Spleen (tissue), 11 donors: ENCODE measurements at regions not wholly inside any gene's neighbourhood (a gene's known extent, or its start where the extent isn't known, plus 50 kb on each side); places are given as distances from the start of the nearest gene placed in this dataset.

Source experiments
- DNase-seq: peaks from one replicate; pipeline ENCODE4 v3.0.0-alpha.2; 2020
- H3K27ac ChIP-seq, 8 donors: fragments of 200-600 bp; sonication (generic) in 7 of 8; 1 replicate in 4 of 8; 2 replicates in 4 of 8; pipeline versions ENCODE4 v1.5.0 to v1.8.0; 2016 to 2021; ENCODE audit warnings: inconsistent platforms in 4 of 8, mild to moderate bottlenecking in 4 of 8, moderate library complexity in 1 of 8
- H3K27me3 ChIP-seq, 7 donors: fragments of 200-600 bp; sonication (generic) in 6 of 7; replicated peaks in 1 of 7; 1 replicate in 4 of 7; 2 replicates in 3 of 7; pipeline versions ENCODE4 v1.5.0 to v1.8.0; 2016 to 2021; ENCODE audit warnings: inconsistent platforms in 3 of 7, mild to moderate bottlenecking in 1 of 7
- H3K36me3 ChIP-seq, 6 donors: fragments of 200-600 bp; sonication (generic) in 5 of 6; 1 replicate in 4 of 6; 2 replicates in 2 of 6; pipeline versions ENCODE4 v1.5.0 to v1.8.0; 2016 to 2021; ENCODE audit warnings: inconsistent platforms in 2 of 6
- H3K4me1 ChIP-seq, 6 donors: fragments of 200-600 bp; sonication (generic) in 5 of 6; 1 replicate in 3 of 6; 2 replicates in 3 of 6; pipeline versions ENCODE4 v1.5.0 to v1.8.0; 2016 to 2021; ENCODE audit warnings: inconsistent platforms in 3 of 6
- H3K4me3 ChIP-seq, 8 donors: fragments of 200-600 bp; sonication (generic) in 7 of 8; 1 replicate in 4 of 8; 2 replicates in 4 of 8; pipeline versions ENCODE4 v1.5.0 to v1.8.0; 2016 to 2021; ENCODE audit warnings: inconsistent platforms in 4 of 8, mild to moderate bottlenecking in 4 of 8, moderate library complexity in 2 of 8
- H3K9me3 ChIP-seq, 8 donors: fragments of 200-600 bp; sonication (generic) in 7 of 8; 1 replicate in 4 of 8; 2 replicates in 4 of 8; pipeline versions ENCODE4 v1.5.0 to v1.8.0; 2016 to 2021; ENCODE audit warnings: inconsistent platforms in 4 of 8
- CTCF ChIP-seq, 11 experiments: fragments of 200-600 bp in 7 of 11; fragments of 450-650 bp in 4 of 11; sonication (generic) in 4 of 11; IDR thresholded peaks in 8 of 11; conservative IDR thresholded peaks in 3 of 11; 1 replicate in 7 of 11; 2 replicates in 4 of 11; pipeline versions ENCODE4 v1.4.0 to v1.8.0; 2016 to 2021; ENCODE audit warnings: antibody characterized with exemption in 11 of 11, inconsistent platforms in 4 of 11, mild to moderate bottlenecking in 1 of 11
- POLR2A ChIP-seq, 3 donors: fragments of 450-650 bp; IDR thresholded peaks; one replicate each; pipeline ENCODE4 v1.5.1; 2017; ENCODE audit warnings: antibody characterized with exemption in 3 of 3, mild to moderate bottlenecking in 1 of 3
- POLR2AphosphoS5 ChIP-seq, 3 donors: sonication (generic); formaldehyde crosslinking; IDR thresholded peaks; one replicate each; pipeline ENCODE4 v1.5.1; 2017; ENCODE audit warnings: antibody characterized with exemption in 3 of 3
- WGBS, 5 donors: extraction: QIAGEN DNeasy Blood & Tissue Kit in 3 of 5; methylation state at CpG; one replicate each; pipeline versions ENCODE4 v1.1.5 to v1.1.7; 2013 to 2018; 5-methylcytosine and 5-hydroxymethylcytosine counted together
- intact Hi-C: fragments of 100-400 bp; cut with DNase I; formaldehyde crosslinking; loops from one replicate; pipeline ENCODE4 v1.15.0; 2023; ENCODE audit warnings: low total_unique reads
- donor health status: healthy with polysubstance abuse.
- donor health status: DM: no; HTN: no; CAD: no; lungs with moderate emphysema.
- donor health status: DM: no; HTN: no; CAD: no.
- donor health status: Bipolar disorder and iron deficiency.
- donor health status: healthy.
- donor health status: DM: no; HTN: no; CAD: no.
- donor health status: DM: yes; HTN: yes; CAD: no.

DNA sequence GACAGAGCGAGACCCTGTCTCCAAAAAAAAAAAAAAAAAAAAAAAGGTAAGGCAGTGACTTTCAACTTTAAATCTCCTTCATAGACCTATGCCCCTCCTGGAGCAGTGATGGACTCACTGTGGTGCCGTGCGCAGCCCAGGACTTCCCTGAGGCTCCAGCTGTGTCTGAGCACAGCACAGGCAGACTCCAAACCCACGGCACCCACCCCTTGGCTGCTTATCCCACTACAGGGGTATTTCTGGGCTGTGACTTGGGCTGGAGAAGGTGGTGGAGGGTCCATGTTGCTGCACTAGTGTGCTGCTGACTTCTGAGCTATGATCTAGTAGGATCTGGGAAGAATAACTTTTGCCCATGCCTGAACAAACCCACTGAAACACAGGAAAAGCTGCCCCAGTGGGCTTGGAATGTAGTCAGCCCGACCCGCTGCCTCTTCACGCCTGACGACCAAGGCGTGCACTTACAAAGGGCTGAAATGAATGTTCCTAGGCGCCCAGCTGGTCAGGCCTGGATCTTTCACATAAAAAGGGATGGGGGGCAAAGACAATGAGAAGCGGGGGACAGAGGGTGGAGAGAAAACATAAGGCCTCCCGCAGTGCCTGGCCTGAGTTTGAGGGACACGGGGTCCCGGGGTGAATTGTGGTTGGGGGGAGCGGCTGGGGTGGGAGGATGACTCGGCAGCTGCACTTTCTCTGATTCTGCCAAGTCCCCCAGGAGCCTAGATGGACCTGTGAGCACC is 83.0 kb downstream of the IRF8 start:
- H3K27ac ChIP-seq: peak overlapping the region in 3 of 8 donors; percentile 23 to 70 (median 45)
- peaks cover 32 to 87% (median 64%) of the 10 kb centered on the region in 6 donors for H3K4me1 ChIP-seq
- peak; percentile 47 for DNase-seq
- no peak overlapping the region for H3K4me3 ChIP-seq
- 56 to 75% (median 63%) methylated on average over 16 of the region's 16 CpGs for WGBS, 5 donors
- TF ChIP-seq POLR2AphosphoS5 (IDR thresholded peaks at IDR 0.05) (no peak), POLR2A (IDR thresholded peaks at IDR 0.05) (no peak), CTCF (IDR thresholded peaks at IDR 0.05 in 8 of 11, conservative IDR thresholded peaks at IDR 0.05 in 3 of 11) (no peak)
- H3K9me3 ChIP-seq: no peaks in the 10 kb centered on the region
- no peaks in the 10 kb centered on the region for H3K36me3 ChIP-seq
- intact Hi-C loops: no loop called here
- peaks cover 0 to 28% (median 0%) of the 10 kb centered on the region in 7 donors for H3K27me3 ChIP-seq

DNA sequence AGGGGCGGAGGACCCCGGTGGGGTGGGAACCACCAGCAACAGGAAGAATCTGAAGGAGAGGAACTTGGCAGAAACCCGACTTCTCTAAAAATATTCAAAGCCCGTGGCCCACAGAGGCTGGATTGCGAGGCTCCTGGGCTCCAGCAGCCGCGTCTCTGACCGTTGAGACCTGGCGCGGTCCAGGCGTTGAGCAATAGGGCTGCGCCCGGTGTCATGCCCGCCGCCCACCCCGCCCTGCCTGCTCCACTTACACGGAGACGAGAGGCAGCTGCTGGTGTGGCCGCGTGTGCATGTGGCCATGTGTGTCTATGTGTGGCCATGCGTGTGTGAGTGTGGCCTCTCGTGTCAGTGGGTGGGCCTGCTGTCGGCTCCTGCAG is 83.6 kb downstream of the IRF8 start:
- intact Hi-C loops: no loop called here
- Histone ChIP-seq H3K4me1 (peaks cover 33 to 89% (median 70%) of the 10 kb centered on the region in 6 donors), H3K27me3 (peaks cover 0 to 28% (median 0%) of the 10 kb centered on the region in 7 donors), H3K36me3 (no peaks in the 10 kb centered on the region), H3K9me3 (no peaks in the 10 kb centered on the region), H3K27ac (peak overlapping the region in 4 of 8 donors; percentile 37 to 70 (median 44)), H3K4me3 (no peak overlapping the region)
- peak; percentile 85 for DNase-seq
- WGBS, 5 donors: 16 to 42% (median 35%) methylated on average over 17 to 23 of the region's 23 CpGs
- TF ChIP-seq POLR2AphosphoS5 (IDR thresholded peaks at IDR 0.05): peak; percentile 49 to 87 (median 82)
- no peak for TF ChIP-seq POLR2A (IDR thresholded peaks at IDR 0.05)

GRCh38 chr16:85983064-85983463 is 84.1 kb downstream of the IRF8 start:
- WGBS, 5 donors: 85 to 91% (median 88%) methylated on average over 12 of the region's 12 CpGs
- H3K36me3 ChIP-seq: no peaks in the 10 kb centered on the region
- peak overlapping the region in 4 of 8 donors; percentile 37 to 70 (median 44) for H3K27ac ChIP-seq
- TF ChIP-seq POLR2A (IDR thresholded peaks at IDR 0.05) (no peak), CTCF (IDR thresholded peaks at IDR 0.05 in 8 of 11, conservative IDR thresholded peaks at IDR 0.05 in 3 of 11) (no peak), POLR2AphosphoS5 (IDR thresholded peaks at IDR 0.05) (no peak)
- peak; percentile 72 for DNase-seq
- H3K27me3 ChIP-seq: peaks cover 0 to 28% (median 0%) of the 10 kb centered on the region in 7 donors
- no peaks in the 10 kb centered on the region for H3K9me3 ChIP-seq
- H3K4me3 ChIP-seq: no peak overlapping the region
- H3K4me1 ChIP-seq: peaks cover 37 to 89% (median 73%) of the 10 kb centered on the region in 6 donors
- intact Hi-C loops: no loop called here

DNA sequence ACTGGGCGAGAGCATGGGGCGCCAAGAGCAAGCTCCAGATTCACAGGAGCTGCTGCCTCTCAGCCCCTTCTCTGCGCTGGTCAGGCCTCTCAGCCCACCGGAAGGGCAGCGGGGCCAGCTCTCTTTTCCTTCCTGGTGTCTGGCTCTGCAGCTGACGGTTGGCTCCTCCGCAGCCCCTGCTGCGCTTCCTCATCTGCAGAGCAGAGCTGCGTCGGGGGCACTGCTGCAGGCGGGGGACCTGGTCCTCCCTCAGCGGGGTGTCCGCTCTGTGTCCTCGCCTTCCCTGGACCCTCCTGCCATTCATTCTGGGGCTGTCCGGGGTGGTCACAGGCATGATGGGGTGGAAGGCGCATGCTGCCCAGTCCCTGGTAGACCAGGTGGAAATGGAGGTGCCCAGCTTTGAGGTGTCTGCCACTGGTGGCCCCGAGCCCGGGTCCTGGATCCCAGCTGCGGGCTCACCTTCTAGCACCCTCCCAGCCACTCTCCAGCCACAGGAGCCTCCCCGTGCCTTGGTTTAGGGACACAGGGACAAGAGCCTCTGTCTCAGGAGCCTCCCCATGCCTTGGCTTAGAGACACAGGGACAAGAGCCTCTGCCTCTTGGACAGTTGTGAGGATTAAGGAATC is 84.8 kb downstream of the IRF8 start:
- peak overlapping the region in 2 of 8 donors; percentile 45 to 70 for H3K27ac ChIP-seq
- no peaks in the 10 kb centered on the region for H3K36me3 ChIP-seq
- peaks cover 0 to 26% (median 0%) of the 10 kb centered on the region in 7 donors for H3K27me3 ChIP-seq
- peaks cover 35 to 89% (median 75%) of the 10 kb centered on the region in 6 donors for H3K4me1 ChIP-seq
- H3K9me3 ChIP-seq: no peaks in the 10 kb centered on the region
- no peak for TF ChIP-seq POLR2A (IDR thresholded peaks at IDR 0.05)
- TF ChIP-seq CTCF (IDR thresholded peaks at IDR 0.05 in 8 of 11, conservative IDR thresholded peaks at IDR 0.05 in 3 of 11): no peak
- peak in 2 of 3 donors; percentile 12 to 33 for TF ChIP-seq POLR2AphosphoS5 (IDR thresholded peaks at IDR 0.05)
- intact Hi-C loops: no loop called here
- WGBS, 5 donors: 40 to 54% (median 44%) methylated on average over 7 to 20 of the region's 20 CpGs
- DNase-seq: peak; percentile 81
- no peak overlapping the region for H3K4me3 ChIP-seq
